ENCODE measurements at regions not wholly inside any gene's neighbourhood (a gene's known extent, or its start where the extent isn't known, plus 50 kb on each side); places are given as distances from the start of the nearest gene placed in this dataset.
"Not testable (repeated sequence)": the region's sequence is repeated elsewhere in the genome, so short reads cannot be mapped to it uniquely, and the experiment has no call there.

GRCh38 chr10:125534515-125534914 lies 148.4 kb downstream of the TEX36 start:
- H3K4me3 ChIP-seq (ENCODE audit: low read depth, low read length): no peak overlapping the region
- no peak for TF ChIP-seq CTCF (IDR thresholded peaks at IDR 0.05; ENCODE audit: low read depth, low read length)

- no peak overlapping the region for H3K4me3 ChIP-seq (ENCODE audit: low read depth, low read length)
- TF ChIP-seq CTCF (IDR thresholded peaks at IDR 0.05; ENCODE audit: low read depth, low read length): no peak
These were observed 149.1 kb downstream of the TEX36 start for GRCh38 chr10:125533866-125534265.

GRCh38 chr10:125531465-125531864 lies 151.5 kb downstream of the TEX36 start:
- no peak overlapping the region for H3K4me3 ChIP-seq (ENCODE audit: low read depth, low read length)
- no peak for TF ChIP-seq CTCF (IDR thresholded peaks at IDR 0.05; ENCODE audit: low read depth, low read length)

- H3K4me3 ChIP-seq (ENCODE audit: low read depth, low read length): no peak overlapping the region
- no peak for TF ChIP-seq CTCF (IDR thresholded peaks at IDR 0.05; ENCODE audit: low read depth, low read length)
These were observed 159.6 kb downstream of the TEX36 start for GRCh38 chr10:125523347-125523746.

- peak; percentile 56 for TF ChIP-seq CTCF (IDR thresholded peaks at IDR 0.05; ENCODE audit: low read depth, low read length)
- no peak overlapping the region for H3K4me3 ChIP-seq (ENCODE audit: low read depth, low read length)
These were observed 161.0 kb downstream of the TEX36 start for GRCh38 chr10:125521721-125522680.

- TF ChIP-seq CTCF (IDR thresholded peaks at IDR 0.05; ENCODE audit: low read depth, low read length): no peak
- H3K4me3 ChIP-seq (ENCODE audit: low read depth, low read length): no peak overlapping the region
These were observed 162.0 kb downstream of the TEX36 start for GRCh38 chr10:125520968-125521367.

- H3K4me3 ChIP-seq (ENCODE audit: low read depth, low read length): not testable (repeated sequence)
These were observed 164.6 kb downstream of the TEX36 start for GRCh38 chr10:125518397-125518796.

All from WI38 (cell line).